ENCODE measurements at regions not wholly inside any gene's neighbourhood (a gene's known extent, or its start where the extent isn't known, plus 50 kb on each side); places are given as distances from the start of the nearest gene placed in this dataset.
"Not testable (repeated sequence)": the region's sequence is repeated elsewhere in the genome, so short reads cannot be mapped to it uniquely, and the experiment has no call there.

- no peak overlapping the region for H3K4me3 ChIP-seq (ENCODE audit: low read length)
- TF ChIP-seq ZNF274 (IDR thresholded peaks at IDR 0.05; ENCODE audit: low read depth, low read length): no peak
Observed at GRCh38 chr10:57675125-57675524, 592.6 kb downstream of the IPMK start.

- no peak for TF ChIP-seq ZNF274 (IDR thresholded peaks at IDR 0.05; ENCODE audit: low read depth, low read length)
- no peak overlapping the region for H3K4me3 ChIP-seq (ENCODE audit: low read length)
Observed at GRCh38 chr10:57673446-57673960, 594.2 kb downstream of the IPMK start.

GRCh38 chr10:57664815-57665214, 602.9 kb downstream of the IPMK start:
- no peak overlapping the region for H3K4me3 ChIP-seq (ENCODE audit: low read length)
- no peak for TF ChIP-seq ZNF274 (IDR thresholded peaks at IDR 0.05; ENCODE audit: low read depth, low read length)

- TF ChIP-seq ZNF274 (IDR thresholded peaks at IDR 0.05; ENCODE audit: low read depth, low read length): no peak
- H3K4me3 ChIP-seq (ENCODE audit: low read length): no peak overlapping the region
Observed at GRCh38 chr10:57663401-57663800, 604.3 kb downstream of the IPMK start.

GRCh38 chr10:57661206-57661605, 606.5 kb downstream of the IPMK start:
- H3K4me3 ChIP-seq (ENCODE audit: low read length): no peak overlapping the region
- no peak for TF ChIP-seq ZNF274 (IDR thresholded peaks at IDR 0.05; ENCODE audit: low read depth, low read length)

GRCh38 chr10:57657164-57657765, 610.4 kb downstream of the IPMK start:
- no peak for TF ChIP-seq ZNF274 (IDR thresholded peaks at IDR 0.05; ENCODE audit: low read depth, low read length)
- H3K4me3 ChIP-seq (ENCODE audit: low read length): no peak overlapping the region

GRCh38 chr10:57654856-57655255, 612.8 kb downstream of the IPMK start:
- no peak for TF ChIP-seq ZNF274 (IDR thresholded peaks at IDR 0.05; ENCODE audit: low read depth, low read length)
- H3K4me3 ChIP-seq (ENCODE audit: low read length): no peak overlapping the region

GRCh38 chr10:57645108-57645507, 622.6 kb downstream of the IPMK start:
- not testable (repeated sequence) for H3K4me3 ChIP-seq (ENCODE audit: low read length)

GRCh38 chr10:57638411-57638810, 629.3 kb downstream of the IPMK start:
- no peak for TF ChIP-seq ZNF274 (IDR thresholded peaks at IDR 0.05; ENCODE audit: low read depth, low read length)
- no peak overlapping the region for H3K4me3 ChIP-seq (ENCODE audit: low read length)

GRCh38 chr10:57628592-57629284, 639.0 kb downstream of the IPMK start:
- no peak for TF ChIP-seq ZNF274 (IDR thresholded peaks at IDR 0.05; ENCODE audit: low read depth, low read length)
- H3K4me3 ChIP-seq (ENCODE audit: low read length): no peak overlapping the region

GRCh38 chr10:57627642-57628178, 640.0 kb downstream of the IPMK start:
- TF ChIP-seq ZNF274 (IDR thresholded peaks at IDR 0.05; ENCODE audit: low read depth, low read length): no peak
- H3K4me3 ChIP-seq (ENCODE audit: low read length): no peak overlapping the region

- H3K4me3 ChIP-seq (ENCODE audit: low read length): no peak overlapping the region
- no peak for TF ChIP-seq ZNF274 (IDR thresholded peaks at IDR 0.05; ENCODE audit: low read depth, low read length)
Observed at GRCh38 chr10:57624856-57625592, 642.7 kb downstream of the IPMK start.

GRCh38 chr10:57624066-57624465, 643.6 kb downstream of the IPMK start:
- TF ChIP-seq ZNF274 (IDR thresholded peaks at IDR 0.05; ENCODE audit: low read depth, low read length): no peak

GRCh38 chr10:57621466-57621865, 646.2 kb downstream of the IPMK start:
- H3K4me3 ChIP-seq (ENCODE audit: low read length): no peak overlapping the region
- TF ChIP-seq ZNF274 (IDR thresholded peaks at IDR 0.05; ENCODE audit: low read depth, low read length): no peak

More at GRCh38 chr10:57624066-57624465, 643.6 kb downstream of the IPMK start:
- H3K4me3 ChIP-seq (ENCODE audit: low read length): no peak overlapping the region

All from GM08714 (cell line).